Type B pancreatic cell (in vitro differentiated cells): ENCODE measurements at regions not wholly inside any gene's neighbourhood (a gene's known extent, or its start where the extent isn't known, plus 50 kb on each side); places are given as distances from the start of the nearest gene placed in this dataset.

ENCODE experiments used
- DNase-seq: peaks from one replicate; pipeline ENCODE4 v3.0.0; 2021; ENCODE audit warnings: mixed read lengths; ENCODE audit not compliant: unreplicated experiment; ENCODE audit errors: extremely low spot score
- H3K27ac Mint-ChIP-seq: 2 replicates; pipeline ENCODE4 v1.8.0; 2021; ENCODE audit warnings: mild to moderate bottlenecking, mixed read lengths
- H3K27me3 Mint-ChIP-seq: 2 replicates; pipeline ENCODE4 v1.8.0; 2021; ENCODE audit warnings: mixed read lengths
- H3K36me3 Mint-ChIP-seq: 2 replicates; pipeline ENCODE4 v1.8.0; 2021; ENCODE audit warnings: mixed read lengths
- H3K4me1 Mint-ChIP-seq: one replicate; pipeline ENCODE4 v1.8.0; 2021; ENCODE audit warnings: mixed read lengths; ENCODE audit not compliant: unreplicated experiment
- H3K4me3 Mint-ChIP-seq: 2 replicates; pipeline ENCODE4 v1.8.0; 2021; ENCODE audit warnings: mild to moderate bottlenecking, mixed read lengths
- H3K9me3 Mint-ChIP-seq: 2 replicates; pipeline ENCODE4 v1.8.0; 2021; ENCODE audit warnings: mixed read lengths
- CTCF ChIP-seq: fragments of 200-600 bp; sonication (generic); conservative IDR thresholded peaks from 2 replicates; pipeline ENCODE4 v1.5.0; 2021; ENCODE audit warnings: antibody characterized with exemption, mild to moderate bottlenecking

GRCh38 chr1:87719658-87720057 lies 391.0 kb downstream of the LMO4 start:
- Mint-ChIP-seq H3K4me1 (peaks cover 21% of the 10 kb centered on the region), H3K27me3 (no peaks in the 10 kb centered on the region), H3K36me3 (no peaks in the 10 kb centered on the region), H3K27ac (no peak overlapping the region), H3K9me3 (peaks cover 5% of the 10 kb centered on the region), H3K4me3 (no peak overlapping the region)
- no peak for TF ChIP-seq CTCF
- no peak for DNase-seq

DNA sequence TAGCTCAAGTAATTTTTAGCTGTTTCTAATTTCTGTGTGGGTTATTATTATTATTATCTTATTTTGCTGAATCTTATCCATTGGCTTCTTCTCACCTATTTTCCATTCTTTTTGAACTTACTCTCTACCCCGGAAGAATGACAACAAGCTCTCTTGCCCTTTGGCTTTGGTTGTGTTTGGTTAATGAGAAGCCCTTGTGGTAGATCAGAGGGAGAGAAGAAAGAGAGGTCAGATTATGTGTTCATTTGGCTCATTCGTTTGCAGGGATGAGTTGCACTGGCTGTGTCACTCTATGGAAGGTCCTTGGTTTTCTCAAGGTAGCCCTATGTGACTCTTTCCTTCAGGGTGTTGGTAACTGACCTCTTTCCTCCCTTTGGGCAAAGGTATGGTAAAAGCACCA lies 391.9 kb downstream of the LMO4 start:
- no peak for TF ChIP-seq CTCF
- Mint-ChIP-seq H3K36me3 (no peaks in the 10 kb centered on the region), H3K9me3 (peaks cover 5% of the 10 kb centered on the region)

GRCh38 chr1:87723193-87723592 lies 394.5 kb downstream of the LMO4 start:
- Mint-ChIP-seq H3K4me1 (peaks cover 11% of the 10 kb centered on the region), H3K27me3 (no peaks in the 10 kb centered on the region), H3K36me3 (no peaks in the 10 kb centered on the region), H3K27ac (no peak overlapping the region), H3K4me3 (no peak overlapping the region), H3K9me3 (peaks cover 5% of the 10 kb centered on the region)
- no peak for TF ChIP-seq CTCF
- DNase-seq = no peak

More for the DNA sequence above, 391.9 kb downstream of the LMO4 start:
- no peak overlapping the region for H3K4me3 Mint-ChIP-seq
- no peak overlapping the region for H3K27ac Mint-ChIP-seq
- peaks cover 21% of the 10 kb centered on the region for H3K4me1 Mint-ChIP-seq
- no peak for DNase-seq
- no peaks in the 10 kb centered on the region for H3K27me3 Mint-ChIP-seq

DNA sequence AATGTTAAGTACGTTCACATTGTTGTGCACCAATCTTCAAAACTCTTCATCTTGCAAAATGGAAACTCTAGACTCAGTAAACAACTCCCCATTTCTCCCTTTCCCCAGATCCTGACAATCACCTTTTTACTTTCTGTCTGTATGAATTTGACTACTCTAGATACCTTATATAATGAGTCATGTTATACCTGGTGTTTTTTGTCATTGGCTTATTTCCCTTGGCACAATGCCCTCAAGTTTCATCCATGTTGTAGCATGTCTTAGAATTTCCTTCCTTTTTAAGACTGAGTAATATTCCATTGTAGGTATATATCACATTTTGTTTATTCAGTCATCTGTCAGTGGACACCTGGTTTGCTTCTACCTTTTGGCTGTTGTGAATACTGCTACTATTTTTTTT lies 399.5 kb downstream of the LMO4 start:
- H3K4me3 Mint-ChIP-seq = no peak overlapping the region
- H3K9me3 Mint-ChIP-seq = peaks cover 5% of the 10 kb centered on the region
- no peaks in the 10 kb centered on the region for H3K36me3 Mint-ChIP-seq
- H3K4me1 Mint-ChIP-seq = peaks cover 7% of the 10 kb centered on the region
- DNase-seq = no peak
- peaks cover 4% of the 10 kb centered on the region for H3K27me3 Mint-ChIP-seq
- H3K27ac Mint-ChIP-seq = no peak overlapping the region
- no peak for TF ChIP-seq CTCF

GRCh38 chr1:87730274-87731216 lies 401.9 kb downstream of the LMO4 start:
- Mint-ChIP-seq H3K4me3 (no peak overlapping the region), H3K9me3 (no peaks in the 10 kb centered on the region), H3K4me1 (peaks cover 7% of the 10 kb centered on the region), H3K27ac (no peak overlapping the region), H3K36me3 (no peaks in the 10 kb centered on the region), H3K27me3 (peaks cover 4% of the 10 kb centered on the region)
- no peak for TF ChIP-seq CTCF
- DNase-seq = no peak
